OCI-LY1 (cell line): ENCODE measurements at regions not wholly inside any gene's neighbourhood (a gene's known extent, or its start where the extent isn't known, plus 50 kb on each side); places are given as distances from the start of the nearest gene placed in this dataset.

Experiments used
- H2AFZ ChIP-seq: fragments of 200-600 bp; sonication (generic), shearing (Covaris generic); 2 replicates; pipeline ENCODE4 v1.6.0; 2014; ENCODE audit warnings: antibody characterized with exemption, mild to moderate bottlenecking, low read length
- H3F3A ChIP-seq: fragments of 200-600 bp; sonication (generic), shearing (Covaris generic); 2 replicates; pipeline ENCODE4 v1.6.0; 2014; ENCODE audit warnings: mild to moderate bottlenecking, antibody characterized with exemption, low read length, moderate library complexity; ENCODE audit not compliant: insufficient read depth
- H3K27ac ChIP-seq: fragments of 200-600 bp; sonication (generic); 2 replicates; pipeline ENCODE4 v1.5.1; 2014; ENCODE audit warnings: low read length, mixed run types, mild to moderate bottlenecking, low read depth; ENCODE audit not compliant: poor library complexity, severe bottlenecking
- H3K27me3 ChIP-seq: fragments of 200-600 bp; sonication (generic); 2 replicates; pipeline ENCODE4 v1.6.0; 2014; ENCODE audit warnings: antibody characterized with exemption, mild to moderate bottlenecking, low read length, moderate library complexity; ENCODE audit not compliant: insufficient read depth
- H3K36me3 ChIP-seq: fragments of 200-600 bp; sonication (generic); 2 replicates; pipeline ENCODE4 v1.6.1; 2014; ENCODE audit warnings: mild to moderate bottlenecking, antibody characterized with exemption, low read length, moderate library complexity, mixed read lengths; ENCODE audit not compliant: insufficient read depth
- H3K4me1 ChIP-seq: fragments of 200-600 bp; sonication (generic); 2 replicates; pipeline ENCODE4 v1.5.1; 2014; ENCODE audit warnings: mild to moderate bottlenecking, low read length, moderate library complexity; ENCODE audit not compliant: insufficient read depth, severe bottlenecking
- H3K4me2 ChIP-seq: fragments of 200-600 bp; sonication (generic), shearing (Covaris generic); 2 replicates; pipeline ENCODE4 v1.6.1; 2014; ENCODE audit warnings: low read length
- H3K4me3 ChIP-seq: fragments of 200-600 bp; sonication (generic); 2 replicates; pipeline ENCODE4 v1.5.1; 2014; ENCODE audit warnings: low read length, low read depth, mild to moderate bottlenecking, mixed read lengths; ENCODE audit not compliant: poor library complexity, severe bottlenecking
- H3K79me2 ChIP-seq: fragments of 200-600 bp; shearing (Covaris generic); 2 replicates; pipeline ENCODE4 v1.6.1; 2016; ENCODE audit warnings: mixed run types, low read length, mixed read lengths; ENCODE audit not compliant: insufficient read depth
- H3K9ac ChIP-seq: fragments of 200-600 bp; sonication (generic), shearing (Covaris generic); 2 replicates; pipeline ENCODE4 v1.6.1; 2014; ENCODE audit warnings: mild to moderate bottlenecking, low read length, mixed read lengths
- H3K9me2 ChIP-seq: fragments of 200-600 bp; sonication (generic), shearing (Covaris generic); 2 replicates; pipeline ENCODE4 v1.6.1; 2014; ENCODE audit warnings: low read depth, mild to moderate bottlenecking, low read length, mixed read lengths
- H3K9me3 ChIP-seq: fragments of 200-600 bp; shearing (Covaris generic); 2 replicates; pipeline ENCODE4 v1.6.1; 2014; ENCODE audit warnings: low read length, mixed read lengths
- H4K20me1 ChIP-seq: fragments of 200-600 bp; sonication (generic), shearing (Covaris generic); 2 replicates; pipeline ENCODE4 v1.6.0; 2016; ENCODE audit warnings: mild to moderate bottlenecking, low read length; ENCODE audit not compliant: insufficient read depth
- CTCF ChIP-seq: fragments of 200-600 bp; sonication (generic), shearing (Covaris generic); IDR thresholded peaks from 2 replicates; pipeline ENCODE4 v1.5.1; 2017; ENCODE audit warnings: mild to moderate bottlenecking, antibody characterized with exemption, low read length, moderate library complexity, mixed read lengths
- EZH2 ChIP-seq: fragments of 200-600 bp; sonication (generic), shearing (Covaris generic); IDR thresholded peaks from 2 replicates; pipeline ENCODE4 v1.8.0; 2017; ENCODE audit warnings: borderline replicate concordance, mixed run types, mild to moderate bottlenecking, antibody characterized with exemption, low read length, moderate library complexity, mixed read lengths

GRCh38 chr2:7982054-7982453 is 699.8 kb upstream of the ID2 start:
- H3K79me2 ChIP-seq: no peaks in the 10 kb centered on the region
- H3K4me1 ChIP-seq: no peaks in the 10 kb centered on the region
- H3K4me2 ChIP-seq: no peak overlapping the region
- H3K27me3 ChIP-seq: no peaks in the 10 kb centered on the region; the same call in 1 of the 2 replicates
- H3K4me3 ChIP-seq: no peak overlapping the region
- no peaks in the 10 kb centered on the region for H3K9me2 ChIP-seq
- H3F3A ChIP-seq: no peaks in the 10 kb centered on the region
- H3K27ac ChIP-seq: no peak overlapping the region
- H3K9me3 ChIP-seq: peaks cover 8% of the 10 kb centered on the region; the same call in 1 of the 2 replicates
- no peak overlapping the region for H2AFZ ChIP-seq
- TF ChIP-seq EZH2 (no peak), CTCF (no peak)
- no peak overlapping the region for H3K9ac ChIP-seq
- H4K20me1 ChIP-seq: no peaks in the 10 kb centered on the region
- no peaks in the 10 kb centered on the region for H3K36me3 ChIP-seq

DNA sequence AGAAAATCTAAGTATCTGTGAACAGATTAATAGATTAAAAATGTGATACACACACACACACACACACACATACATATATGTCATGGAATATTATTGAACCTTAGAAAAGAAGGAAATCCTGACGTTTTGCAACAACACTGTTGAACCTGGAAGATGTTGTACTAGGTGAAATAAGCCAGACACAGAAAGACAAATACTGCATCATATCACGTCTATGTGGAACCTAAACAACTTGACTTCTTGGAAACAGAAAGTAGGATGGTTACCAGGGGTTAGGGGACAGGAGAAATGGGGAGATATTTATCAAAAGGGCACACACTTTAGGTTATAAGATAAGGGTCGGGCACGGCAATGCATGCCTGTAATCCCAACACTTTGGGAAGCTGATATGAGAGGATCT is 698.4 kb upstream of the ID2 start:
- Histone ChIP-seq H3K9me2 (no peaks in the 10 kb centered on the region), H3K27me3 (no peaks in the 10 kb centered on the region; the same call in 1 of the 2 replicates), H3K9me3 (peaks cover 8% of the 10 kb centered on the region; the same call in 1 of the 2 replicates)

DNA sequence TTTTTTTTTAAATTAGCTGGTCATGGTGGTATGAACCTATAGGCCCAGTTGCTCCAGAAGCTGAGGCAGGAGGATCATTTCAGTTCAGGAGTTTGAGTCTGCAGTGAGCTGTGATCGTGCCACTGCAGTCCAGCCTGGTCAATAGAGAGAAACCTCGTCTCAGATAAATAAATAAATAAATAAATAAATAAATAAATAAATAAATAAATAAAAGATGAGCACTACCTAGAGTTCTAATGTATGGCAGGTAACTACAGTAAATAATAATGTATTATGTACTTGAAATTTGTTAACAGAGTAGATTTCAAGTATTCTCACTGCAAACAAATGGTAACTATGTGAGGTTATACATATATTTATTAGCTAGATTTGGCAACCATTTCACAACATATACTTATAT is 697.9 kb upstream of the ID2 start:
- Histone ChIP-seq H3K4me1 (no peaks in the 10 kb centered on the region), H3K27ac (no peak overlapping the region)

More for the DNA sequence above, 698.4 kb upstream of the ID2 start:
- Histone ChIP-seq H3K79me2 (no peaks in the 10 kb centered on the region), H3K27ac (no peak overlapping the region), H4K20me1 (no peaks in the 10 kb centered on the region), H2AFZ (no peak overlapping the region), H3K4me1 (no peaks in the 10 kb centered on the region), H3K4me3 (no peak overlapping the region), H3K9ac (no peak overlapping the region), H3K36me3 (no peaks in the 10 kb centered on the region), H3K4me2 (no peak overlapping the region), H3F3A (no peaks in the 10 kb centered on the region)
- TF ChIP-seq CTCF (no peak), EZH2 (no peak)

More for the DNA sequence above, 697.9 kb upstream of the ID2 start:
- no peaks in the 10 kb centered on the region; the same call in 1 of the 2 replicates for H3K27me3 ChIP-seq
- H3K36me3 ChIP-seq: no peaks in the 10 kb centered on the region
- H3K79me2 ChIP-seq: no peaks in the 10 kb centered on the region
- no peak overlapping the region for H2AFZ ChIP-seq
- TF ChIP-seq EZH2 (no peak), CTCF (no peak)
- H3K9ac ChIP-seq: no peak overlapping the region
- no peaks in the 10 kb centered on the region for H4K20me1 ChIP-seq
- H3K9me3 ChIP-seq: peaks cover 8% of the 10 kb centered on the region; the same call in 1 of the 2 replicates
- H3K9me2 ChIP-seq: no peaks in the 10 kb centered on the region
- no peaks in the 10 kb centered on the region for H3F3A ChIP-seq
- H3K4me2 ChIP-seq: no peak overlapping the region
- H3K4me3 ChIP-seq: no peak overlapping the region
